B cell (primary cell): ENCODE measurements at regions not wholly inside any gene's neighbourhood (a gene's known extent, or its start where the extent isn't known, plus 50 kb on each side); places are given as distances from the start of the nearest gene placed in this dataset.

ENCODE experiments used
- CTCF ChIP-seq: fragments of 200-600 bp; IDR thresholded peaks from one replicate; pipeline ENCODE4 v1.8.0; 2022; ENCODE audit warnings: antibody characterized with exemption, mild to moderate bottlenecking
- EZH2 ChIP-seq: IDR thresholded peaks from 2 replicates; pipeline ENCODE4 v1.6.1; 2012; ENCODE audit warnings: borderline replicate concordance, low read depth, mild to moderate bottlenecking, moderate library complexity, low read length; ENCODE audit not compliant: insufficient read depth, poor library complexity, severe bottlenecking

- TF ChIP-seq CTCF (no peak), EZH2 (no peak)
Observed at GRCh38 chr9:2913026-2913425, 69.1 kb upstream of the PUM3 start.
